BE2C (cell line): ENCODE measurements at regions not wholly inside any gene's neighbourhood (a gene's known extent, or its start where the extent isn't known, plus 50 kb on each side); places are given as distances from the start of the nearest gene placed in this dataset.

ENCODE experiments used
- DNase-seq: peaks from one replicate; pipeline ENCODE4 v3.0.0-alpha.2; 2020
- H3K27me3 ChIP-seq: fragments of 250-450 bp; sonication (Bioruptor Pico); 2 replicates; pipeline ENCODE4 v1.5.1; 2020; ENCODE audit warnings: mild to moderate bottlenecking
- H3K36me3 ChIP-seq: fragments of 250-450 bp; sonication (Bioruptor Pico); 2 replicates; pipeline ENCODE4 v1.5.1; 2020; ENCODE audit warnings: mild to moderate bottlenecking
- H3K4me1 ChIP-seq: fragments of 250-450 bp; sonication (Bioruptor Pico); 2 replicates; pipeline ENCODE4 v1.5.1; 2020
- H3K4me3 ChIP-seq: 2 replicates; pipeline ENCODE4 v1.5.1; 2011; ENCODE audit warnings: low read depth, low read length
- H3K9me3 ChIP-seq: fragments of 250-450 bp; sonication (Bioruptor Pico); 2 replicates; pipeline ENCODE4 v1.5.1; 2020
- CTCF ChIP-seq: IDR thresholded peaks from 2 replicates; pipeline ENCODE4 v1.5.1; 2012; ENCODE audit warnings: mild to moderate bottlenecking, low read depth, low read length

GRCh38 chr16:80390046-80390445, 150.7 kb upstream of the DYNLRB2 start:
- H3K36me3 ChIP-seq, result no peaks in the 10 kb centered on the region
- no peak for TF ChIP-seq CTCF
- no peaks in the 10 kb centered on the region for H3K9me3 ChIP-seq

DNA sequence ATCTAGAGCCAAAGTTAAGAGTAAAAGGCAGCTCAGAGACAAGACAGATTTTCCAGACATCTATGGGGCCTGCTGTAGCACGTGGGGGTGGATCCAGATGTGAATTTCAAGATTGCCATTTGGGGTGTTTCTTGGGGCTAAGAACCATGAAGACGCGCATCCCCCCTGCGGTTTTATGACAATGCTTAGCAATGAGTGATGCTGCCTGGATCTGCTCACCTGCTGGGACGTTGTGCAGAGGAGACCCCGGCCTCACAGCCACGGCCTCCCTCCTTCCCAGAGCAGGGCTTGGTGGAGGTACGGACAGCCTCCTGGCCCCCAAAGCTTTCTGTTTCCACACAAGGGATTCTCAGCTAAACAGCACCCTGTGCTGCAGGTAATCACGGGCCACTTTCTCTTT, 151.5 kb upstream of the DYNLRB2 start:
- DNase-seq, result no peak
- no peaks in the 10 kb centered on the region for H3K36me3 ChIP-seq
- H3K9me3 ChIP-seq, result no peaks in the 10 kb centered on the region

More at GRCh38 chr16:80390046-80390445, 150.7 kb upstream of the DYNLRB2 start:
- no peak overlapping the region for H3K4me3 ChIP-seq
- H3K27me3 ChIP-seq, result no peaks in the 10 kb centered on the region
- no peak for DNase-seq
- H3K4me1 ChIP-seq, result no peaks in the 10 kb centered on the region

DNA sequence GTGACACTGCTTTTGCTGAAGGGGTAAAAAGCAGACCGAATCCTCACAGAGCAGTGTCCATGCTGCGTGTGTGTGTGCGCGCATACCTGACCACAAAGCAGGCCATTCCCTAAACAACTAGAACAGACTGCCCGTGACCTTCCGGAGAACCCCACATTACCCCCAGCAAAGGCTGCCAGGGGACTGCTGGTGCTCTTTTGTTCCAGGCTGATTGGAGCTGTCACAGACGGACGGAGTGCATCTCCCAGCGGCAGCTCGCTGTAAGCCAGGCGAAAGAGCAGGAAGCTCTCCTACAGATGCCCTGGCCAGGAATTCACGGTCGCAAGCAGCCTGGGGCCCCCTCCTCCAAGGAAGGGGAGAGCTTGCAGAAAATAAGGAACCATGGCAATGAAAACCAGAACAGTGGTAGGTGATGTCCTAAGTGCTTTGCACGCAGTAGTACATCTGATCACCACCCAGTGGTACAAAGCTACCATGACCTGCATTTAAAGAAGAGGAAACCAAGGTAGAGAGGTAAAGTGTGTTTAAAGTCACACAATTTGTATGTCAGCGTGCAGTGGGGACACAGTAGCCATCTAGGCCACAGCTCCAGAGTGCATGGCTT, 153.4 kb upstream of the DYNLRB2 start:
- Histone ChIP-seq H3K4me1 (no peaks in the 10 kb centered on the region), H3K36me3 (no peaks in the 10 kb centered on the region), H3K9me3 (no peaks in the 10 kb centered on the region; the same call in 1 of the 2 replicates), H3K4me3 (no peak overlapping the region), H3K27me3 (no peaks in the 10 kb centered on the region)
- TF ChIP-seq CTCF, result no peak
- no peak for DNase-seq

More for the DNA sequence above, 151.5 kb upstream of the DYNLRB2 start:
- TF ChIP-seq CTCF, result no peak
- H3K4me3 ChIP-seq, result no peak overlapping the region
- no peaks in the 10 kb centered on the region for H3K4me1 ChIP-seq
- H3K27me3 ChIP-seq, result no peaks in the 10 kb centered on the region

DNA sequence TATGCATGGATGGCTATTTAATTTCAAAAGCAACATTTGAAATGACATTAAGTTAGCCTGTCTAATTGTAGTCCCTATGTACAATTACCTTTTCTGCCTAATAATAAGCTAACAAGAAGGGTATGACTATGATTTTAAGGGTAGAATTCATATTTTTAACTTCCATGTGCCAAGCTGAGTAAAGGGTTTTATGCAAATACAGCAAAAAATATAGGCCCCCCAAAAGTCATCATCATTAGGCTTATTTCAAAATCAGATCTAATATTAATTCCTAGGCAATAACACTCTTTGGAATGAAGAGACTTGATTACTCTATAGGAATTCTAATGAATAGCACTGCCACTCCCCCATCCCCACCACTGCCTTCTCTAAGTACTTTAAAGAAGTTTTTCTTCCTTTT, 155.9 kb upstream of the DYNLRB2 start:
- no peak for DNase-seq
- no peak for TF ChIP-seq CTCF
- H3K4me1 ChIP-seq, result no peaks in the 10 kb centered on the region
- H3K4me3 ChIP-seq, result no peak overlapping the region
- no peaks in the 10 kb centered on the region for H3K27me3 ChIP-seq
- H3K36me3 ChIP-seq, result no peaks in the 10 kb centered on the region
- no peaks in the 10 kb centered on the region; the same call in 1 of the 2 replicates for H3K9me3 ChIP-seq

- Histone ChIP-seq H3K27me3 (no peaks in the 10 kb centered on the region), H3K4me3 (no peak overlapping the region), H3K4me1 (no peaks in the 10 kb centered on the region), H3K36me3 (no peaks in the 10 kb centered on the region), H3K9me3 (no peaks in the 10 kb centered on the region; the same call in 1 of the 2 replicates)
- no peak for TF ChIP-seq CTCF
- DNase-seq, result no peak
Measured at GRCh38 chr16:80380514-80380913, 160.3 kb upstream of the DYNLRB2 start.

- Histone ChIP-seq H3K36me3 (no peaks in the 10 kb centered on the region), H3K4me1 (no peaks in the 10 kb centered on the region), H3K9me3 (no peaks in the 10 kb centered on the region; the same call in 1 of the 2 replicates), H3K4me3 (no peak overlapping the region), H3K27me3 (no peaks in the 10 kb centered on the region)
- DNase-seq, result no peak
- TF ChIP-seq CTCF, result no peak
Measured at GRCh38 chr16:80377096-80377956, 163.5 kb upstream of the DYNLRB2 start.
